LNCAP (cell line): ENCODE measurements at regions not wholly inside any gene's neighbourhood (a gene's known extent, or its start where the extent isn't known, plus 50 kb on each side); places are given as distances from the start of the nearest gene placed in this dataset.

Experiments
- CTCF ChIP-seq: fragments of 450-650 bp; IDR thresholded peaks from 2 replicates; pipeline ENCODE4 v1.5.1; 2017; ENCODE audit warnings: mild to moderate bottlenecking

GRCh38 chr3:4047366-4047765, 248.1 kb downstream of the LRRN1 start:
- no peak for TF ChIP-seq CTCF

- TF ChIP-seq CTCF: no peak
Measured at GRCh38 chr3:4052706-4053105, 250.5 kb upstream of the SETMAR start.

- no peak for TF ChIP-seq CTCF
Measured at GRCh38 chr3:4053975-4054374, 249.2 kb upstream of the SETMAR start.

GRCh38 chr3:4060064-4060463, 243.1 kb upstream of the SETMAR start:
- TF ChIP-seq CTCF: no peak

GRCh38 chr3:4060603-4061002, 242.6 kb upstream of the SETMAR start:
- TF ChIP-seq CTCF: no peak

GRCh38 chr3:4061195-4061594, 242.0 kb upstream of the SETMAR start:
- no peak for TF ChIP-seq CTCF

GRCh38 chr3:4061783-4062360, 241.3 kb upstream of the SETMAR start:
- TF ChIP-seq CTCF: no peak

GRCh38 chr3:4062621-4063020, 240.5 kb upstream of the SETMAR start:
- no peak for TF ChIP-seq CTCF
